Right cardiac atrium (tissue), 5 donors: ENCODE measurements at regions not wholly inside any gene's neighbourhood (a gene's known extent, or its start where the extent isn't known, plus 50 kb on each side); places are given as distances from the start of the nearest gene placed in this dataset.

ENCODE experiments used
- ATAC-seq, 2 donors: fragments of 200-7000 bp; cut with Tn5 transposase; one replicate each; pipeline versions ENCODE4 v1.8.0 to v1.9.1; 2020; ENCODE audit warnings: moderate library complexity in 2 of 2, mild to moderate bottlenecking in 1 of 2
- DNase-seq, 3 donors: peaks; one replicate each; pipeline ENCODE4 v3.0.0-alpha.2; 2020
- H3K27ac ChIP-seq: one replicate; pipeline ENCODE4 v1.5.1; 2013; ENCODE audit warnings: mild to moderate bottlenecking, low read length, control low read depth, moderate library complexity
- H3K27me3 ChIP-seq: one replicate; pipeline ENCODE4 v1.6.1; 2013; ENCODE audit not compliant: control insufficient read depth, insufficient read depth
- H3K4me1 ChIP-seq: one replicate; pipeline ENCODE4 v1.6.1; 2013; ENCODE audit warnings: low read length; ENCODE audit not compliant: control insufficient read depth, insufficient read depth
- H3K4me3 ChIP-seq: one replicate; pipeline ENCODE4 v1.5.1; 2013; ENCODE audit warnings: low read length, control low read depth
- H3K9me3 ChIP-seq: one replicate; pipeline ENCODE4 v1.6.1; 2013; ENCODE audit warnings: low read length; ENCODE audit not compliant: control insufficient read depth
- WGBS: extraction: QIAGEN DNeasy Blood & Tissue Kit; methylation state at CpG from one replicate; pipeline ENCODE4 v1.1.7; 2013; 5-methylcytosine and 5-hydroxymethylcytosine counted together
- intact Hi-C, 4 donors: fragments of 100-400 bp; cut with DNase I; formaldehyde crosslinking; loops; one replicate each; pipeline versions ENCODE4 v1.11.0 to v1.14.0; 2022 to 2023
- donor health status: healthy with polysubstance abuse.
- donor health status: DM: no; HTN: yes; CAD: no.
- donor health status: DM: no; HTN: no; CAD: no.
- donor health status: DM: no; HTN: yes; CAD: no; lungs with severe emphysema.
- donor health status: DM: yes; HTN: yes; CAD: no.

DNA sequence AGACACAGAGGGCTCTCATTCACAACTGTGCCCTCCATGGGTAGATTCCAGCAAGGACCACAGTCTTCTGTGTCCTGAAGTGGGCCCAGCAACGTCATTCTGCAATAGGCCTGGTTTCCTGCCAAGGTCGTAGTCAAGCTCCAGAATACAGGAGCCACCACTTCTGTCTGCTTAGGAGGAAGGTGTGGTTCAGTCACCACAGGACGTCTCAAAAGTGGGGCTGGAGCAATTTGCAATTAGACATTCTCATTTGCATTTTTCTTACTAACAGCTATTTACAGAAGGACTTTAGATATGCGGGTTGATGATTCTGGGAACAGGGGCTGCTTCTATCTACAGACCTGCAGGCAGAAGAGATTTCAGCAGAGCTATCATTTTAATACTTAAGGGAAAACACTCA lies 58.7 kb upstream of the MYRIP start:
- DNase-seq (no peak), ATAC-seq (peak in 1 of 2 donors; percentile 39)
- H3K27ac ChIP-seq = no peak overlapping the region
- intact Hi-C loops = no loop called here
- H3K4me3 ChIP-seq = no peak overlapping the region
- 40% methylated on average over 4 of the region's 4 CpGs for WGBS
- H3K9me3 ChIP-seq = no peaks in the 10 kb centered on the region
- no peaks in the 10 kb centered on the region for H3K4me1 ChIP-seq
- no peaks in the 10 kb centered on the region for H3K27me3 ChIP-seq

DNA sequence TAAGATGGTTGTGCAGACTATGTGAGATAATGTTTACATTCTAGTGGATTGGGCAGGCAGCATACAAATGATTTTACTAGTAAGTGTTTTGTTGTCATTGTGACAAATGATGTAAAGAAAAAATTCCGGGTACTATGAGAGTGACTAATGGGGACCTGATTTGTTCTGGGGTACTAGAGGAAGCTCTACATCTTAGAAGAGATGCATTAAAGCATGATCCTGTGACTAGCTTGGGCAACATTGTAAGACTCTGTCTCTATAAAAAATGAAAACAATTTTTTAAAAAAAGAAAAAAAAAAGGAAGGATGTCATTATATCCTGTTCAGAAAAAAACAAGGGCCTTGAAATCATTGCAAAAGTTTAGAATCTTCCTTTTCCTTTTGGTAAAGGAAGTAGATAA lies 58.1 kb upstream of the MYRIP start:
- intact Hi-C loops = no loop called here
- ATAC-seq = no peak

GRCh38 chr3:39752019-39752637 lies 57.3 kb upstream of the MYRIP start:
- DNase-seq = no peak
- intact Hi-C loops = no loop called here
- Histone ChIP-seq H3K4me3 (no peak overlapping the region), H3K27ac (no peak overlapping the region), H3K9me3 (no peaks in the 10 kb centered on the region), H3K27me3 (no peaks in the 10 kb centered on the region), H3K4me1 (no peaks in the 10 kb centered on the region)
- 55% methylated on average over 3 of the region's 3 CpGs for WGBS
- ATAC-seq = peak in 1 of 2 donors; percentile 60

More for the DNA sequence above, 58.1 kb upstream of the MYRIP start:
- no peak for DNase-seq
- no peaks in the 10 kb centered on the region for H3K27me3 ChIP-seq
- no peaks in the 10 kb centered on the region for H3K9me3 ChIP-seq
- H3K4me1 ChIP-seq = no peaks in the 10 kb centered on the region
- no peak overlapping the region for H3K27ac ChIP-seq
- 41% methylated on average over 1 of the region's 1 CpG for WGBS
- no peak overlapping the region for H3K4me3 ChIP-seq

DNA sequence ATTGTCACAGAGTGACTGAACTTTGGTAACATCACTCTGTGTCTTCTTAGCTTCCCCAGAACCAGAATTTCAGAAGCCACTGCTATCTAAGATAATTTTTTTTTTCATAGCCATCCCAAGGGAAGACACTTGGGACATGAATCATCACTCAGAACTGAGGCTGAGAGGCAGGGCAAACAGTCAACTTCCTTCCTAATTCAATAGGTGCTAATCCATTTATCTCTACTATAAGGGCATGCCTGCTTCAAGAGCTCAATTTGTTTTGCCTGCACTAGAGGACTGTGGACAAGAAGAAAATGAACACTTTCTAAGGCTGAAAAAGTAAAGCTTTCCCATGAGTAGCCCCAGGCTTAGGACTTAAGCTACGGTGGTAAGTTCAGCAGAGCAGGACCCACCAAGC lies 56.7 kb upstream of the MYRIP start:
- intact Hi-C loops = no loop called here
- DNase-seq (no peak), ATAC-seq (peak in 1 of 2 donors; percentile 42)
- H3K4me1 ChIP-seq = no peaks in the 10 kb centered on the region
- no peak overlapping the region for H3K4me3 ChIP-seq
- H3K27me3 ChIP-seq = no peaks in the 10 kb centered on the region
- H3K9me3 ChIP-seq = no peaks in the 10 kb centered on the region
- 81% methylated on average over 1 of the region's 1 CpG for WGBS
- H3K27ac ChIP-seq = no peak overlapping the region

- intact Hi-C loops = no loop called here
- Histone ChIP-seq H3K4me1 (no peaks in the 10 kb centered on the region), H3K4me3 (no peak overlapping the region), H3K9me3 (no peaks in the 10 kb centered on the region), H3K27ac (no peak overlapping the region), H3K27me3 (no peaks in the 10 kb centered on the region)
- 96% methylated on average over 1 of the region's 1 CpG for WGBS
- ATAC-seq (no peak), DNase-seq (no peak)
These were observed 56.0 kb upstream of the MYRIP start for GRCh38 chr3:39753391-39753790.

DNA sequence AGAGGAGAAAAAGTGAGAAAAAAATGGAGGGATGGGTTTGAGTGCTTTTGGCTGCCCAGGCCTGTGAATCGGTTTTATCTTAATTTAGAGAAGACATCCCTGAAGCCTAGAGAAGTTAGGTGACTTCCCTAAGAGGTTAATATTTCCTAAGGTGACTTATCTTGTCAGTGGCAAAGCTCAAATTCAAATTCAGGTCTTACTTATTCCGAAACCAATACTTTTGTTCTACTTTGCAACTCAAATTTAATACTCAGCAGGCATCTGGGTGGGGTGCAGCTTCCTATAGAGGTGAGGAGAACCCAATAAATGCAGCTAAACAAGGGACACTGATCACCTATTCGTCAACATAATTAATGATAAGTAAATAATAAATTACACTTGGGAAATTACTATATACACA lies 54.9 kb upstream of the MYRIP start:
- intact Hi-C loops = no loop called here
- 84% methylated on average over 3 of the region's 3 CpGs for WGBS
- Histone ChIP-seq H3K4me3 (no peak overlapping the region), H3K4me1 (no peaks in the 10 kb centered on the region), H3K27ac (no peak overlapping the region), H3K27me3 (no peaks in the 10 kb centered on the region), H3K9me3 (no peaks in the 10 kb centered on the region)
- ATAC-seq (no peak), DNase-seq (no peak)

DNA sequence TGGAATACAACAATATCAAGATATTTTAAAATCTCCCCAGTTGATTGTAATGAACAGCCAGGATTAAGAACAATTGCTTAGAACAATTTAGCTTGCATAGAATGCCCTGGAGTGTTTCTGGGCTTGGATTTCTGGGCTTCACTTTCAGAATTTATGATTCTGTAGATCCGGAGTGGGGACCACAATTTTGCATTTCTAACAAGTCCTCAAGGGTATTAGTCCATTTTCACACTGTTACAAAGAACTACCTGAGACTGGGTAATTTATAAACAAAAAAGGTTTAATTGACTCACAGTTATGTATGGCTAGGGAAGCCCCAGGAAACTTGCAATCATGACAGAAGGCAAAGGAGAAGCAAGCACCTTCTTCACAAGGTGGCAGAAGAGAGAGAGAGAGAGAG lies 54.3 kb upstream of the MYRIP start:
- Histone ChIP-seq H3K9me3 (no peaks in the 10 kb centered on the region), H3K4me3 (no peak overlapping the region), H3K27ac (no peak overlapping the region), H3K27me3 (no peaks in the 10 kb centered on the region), H3K4me1 (no peaks in the 10 kb centered on the region)
- WGBS = 72% methylated on average over 1 of the region's 1 CpG
- DNase-seq (no peak), ATAC-seq (no peak)
- intact Hi-C loops = no loop called here

GRCh38 chr3:39757307-39757706 lies 52.1 kb upstream of the MYRIP start:
- Histone ChIP-seq H3K4me1 (no peaks in the 10 kb centered on the region), H3K4me3 (no peak overlapping the region), H3K27me3 (no peaks in the 10 kb centered on the region), H3K27ac (no peak overlapping the region), H3K9me3 (no peaks in the 10 kb centered on the region)
- intact Hi-C loops = no loop called here
- WGBS = 60% methylated on average over 2 of the region's 2 CpGs
- ATAC-seq = peak in 1 of 2 donors; percentile 31
- DNase-seq = no peak
